K562 (cell line): ENCODE measurements at regions not wholly inside any gene's neighbourhood (a gene's known extent, or its start where the extent isn't known, plus 50 kb on each side); places are given as distances from the start of the nearest gene placed in this dataset.

Source experiments
- CUX1 ChIP-seq: fragments of 200-800 bp; sonication (Bioruptor generic); IDR thresholded peaks from 2 replicates; pipeline ENCODE4 v1.6.1; 2016; ENCODE audit warnings: missing genetic modification characterization, missing compliant biosample characterization
- GABPB2 ChIP-seq: fragments of 250-450 bp; sonication (Bioruptor Pico); conservative IDR thresholded peaks from 2 replicates; pipeline ENCODE4 v1.5.1; 2021; ENCODE audit warnings: mild to moderate bottlenecking
- KLF13 ChIP-seq: fragments of 450-650 bp; IDR thresholded peaks from 2 replicates; pipeline ENCODE4 v1.6.1; 2016; ENCODE audit warnings: missing genetic modification characterization, low read depth, mild to moderate bottlenecking, missing compliant biosample characterization, moderate library complexity, borderline replicate concordance
- MBD1 ChIP-seq: fragments of 250-450 bp; sonication (Bioruptor Pico); IDR thresholded peaks from 2 replicates; pipeline ENCODE4 v1.8.0; 2022; ENCODE audit warnings: inconsistent platforms
- MTF1 ChIP-seq: fragments of 250-450 bp; sonication (Bioruptor Pico); IDR thresholded peaks from 2 replicates; pipeline ENCODE4 v1.9.0; 2021; ENCODE audit warnings: moderate library complexity, mild to moderate bottlenecking, inconsistent platforms, borderline replicate concordance
- POLR2B ChIP-seq: fragments of 450-650 bp; IDR thresholded peaks from 2 replicates; pipeline ENCODE4 v1.6.1; 2018; ENCODE audit warnings: low read depth; ENCODE audit not compliant: partially characterized antibody
- PRDM10 ChIP-seq: fragments of 450-650 bp; IDR thresholded peaks from 2 replicates; pipeline ENCODE4 v1.6.1; 2018; ENCODE audit not compliant: partially characterized antibody
- SMARCB1 ChIP-seq: IDR thresholded peaks from 2 replicates; pipeline ENCODE4 v1.6.1; 2011; ENCODE audit warnings: improper control_type of control experiment, low read depth; ENCODE audit not compliant: insufficient read length
- TAF1 ChIP-seq: IDR thresholded peaks from 2 replicates; pipeline ENCODE4 v1.6.1; 2011; ENCODE audit warnings: mild to moderate bottlenecking, low read length, moderate library complexity; ENCODE audit not compliant: insufficient read depth, control insufficient read depth, severe bottlenecking; ENCODE audit errors: extremely low read depth
- TRIM25 ChIP-seq: fragments of 450-650 bp; IDR thresholded peaks from 2 replicates; pipeline ENCODE4 v1.7.0; 2016; ENCODE audit warnings: borderline replicate concordance
- ZNF232 ChIP-seq: sonication (generic); formaldehyde crosslinking; IDR thresholded peaks from 2 replicates; pipeline ENCODE4 v1.8.0; 2022; ENCODE audit warnings: mild to moderate bottlenecking, missing genetic modification reagents

GRCh38 chr10:125325326-125325725 lies 165.0 kb upstream of the CTBP2 start (continued):
- no peak for TF ChIP-seq MBD1 (CRISPR knock-in tag)
- no peak for TF ChIP-seq POLR2B
- no peak for TF ChIP-seq SMARCB1
- no peak for TF ChIP-seq KLF13 (tag)
- TF ChIP-seq PRDM10 = no peak
- no peak for TF ChIP-seq TAF1
- TF ChIP-seq TRIM25 = no peak
- no peak for TF ChIP-seq ZNF232 (CRISPR knock-in tag)
- TF ChIP-seq CUX1 = no peak
- no peak for TF ChIP-seq MTF1 (CRISPR knock-in tag)
- TF ChIP-seq GABPB2 (CRISPR knock-in tag) = no peak
- TF ChIP-seq, all 486 proteins: peak for 0
